Pancreas (tissue), 10 donors: ENCODE measurements at regions not wholly inside any gene's neighbourhood (a gene's known extent, or its start where the extent isn't known, plus 50 kb on each side); places are given as distances from the start of the nearest gene placed in this dataset.

Experiments
- ATAC-seq, 4 donors: fragments of 200-7000 bp; cut with Tn5 transposase; one replicate each; pipeline versions ENCODE4 v1.8.0 to v1.9.1; 2020; ENCODE audit warnings: mild to moderate bottlenecking in 4 of 4, moderate library complexity in 4 of 4
- DNase-seq, 6 donors: peaks; one replicate each; pipeline ENCODE4 v3.0.0-alpha.2; 2020
- FAIRE-seq: peaks from 2 replicates; lab custom pipeline; 2012; peaks lifted over from hg19 to GRCh38; lab: Jason Lieb, UNC
- H3K27ac ChIP-seq, 4 donors: fragments of 200-600 bp; sonication (generic); 1 replicate in 3 of 4; 2 replicates in 1 of 4; pipeline versions ENCODE4 v1.5.0 to v1.8.0; 2020
- H3K27me3 ChIP-seq, 4 donors: fragments of 200-600 bp; one replicate each; pipeline ENCODE4 v1.8.0; 2021
- H3K36me3 ChIP-seq, 3 donors: fragments of 200-600 bp; sonication (generic) in 1 of 3; one replicate each; pipeline versions ENCODE4 v1.5.0 to v1.8.0; 2020 to 2021
- H3K4me1 ChIP-seq, 3 donors: fragments of 200-600 bp; one replicate each; pipeline ENCODE4 v1.8.0; 2021
- H3K4me3 ChIP-seq, 4 donors: fragments of 200-600 bp; sonication (generic) in 2 of 4; one replicate each; pipeline versions ENCODE4 v1.5.0 to v1.8.0; 2020 to 2021
- H3K9me3 ChIP-seq, 4 donors: fragments of 200-600 bp; one replicate each; pipeline ENCODE4 v1.8.0; 2021
- WGBS, 2 donors: extraction: QIAGEN DNeasy Blood & Tissue Kit; methylation state at CpG; one replicate each; pipeline ENCODE4 v1.1.7; 2013; 5-methylcytosine and 5-hydroxymethylcytosine counted together
- intact Hi-C, 3 donors: fragments of 100-400 bp; cut with DNase I; formaldehyde crosslinking; loops; one replicate each; pipeline versions ENCODE4 v1.11.1 to v1.14.2; 2022
- TF ChIP-seq, protein P1 (sequence below), 4 donors: fragments of 200-600 bp; sonication (generic) in 3 of 4; IDR thresholded peaks; one replicate each; pipeline versions ENCODE4 v1.5.0 to v1.8.0; 2021; ENCODE audit warnings: antibody characterized with exemption in 4 of 4
- donor health status: healthy with polysubstance abuse.
- donor health status: DM: no; HTN: no; CAD: no; lungs with moderate emphysema.
- donor health status: DM: no; HTN: no; CAD: no.
- donor health status: control.
- donor health status: control.
- donor health status: Bipolar disorder and iron deficiency.
- donor health status: DM: yes; HTN: yes; CAD: no.
- donor health status: DM: no; HTN: no; CAD: no.
- donor health status: DM: no; HTN: no; CAD: no.
- donor health status: DM: yes; HTN: yes; CAD: no.

DNA sequence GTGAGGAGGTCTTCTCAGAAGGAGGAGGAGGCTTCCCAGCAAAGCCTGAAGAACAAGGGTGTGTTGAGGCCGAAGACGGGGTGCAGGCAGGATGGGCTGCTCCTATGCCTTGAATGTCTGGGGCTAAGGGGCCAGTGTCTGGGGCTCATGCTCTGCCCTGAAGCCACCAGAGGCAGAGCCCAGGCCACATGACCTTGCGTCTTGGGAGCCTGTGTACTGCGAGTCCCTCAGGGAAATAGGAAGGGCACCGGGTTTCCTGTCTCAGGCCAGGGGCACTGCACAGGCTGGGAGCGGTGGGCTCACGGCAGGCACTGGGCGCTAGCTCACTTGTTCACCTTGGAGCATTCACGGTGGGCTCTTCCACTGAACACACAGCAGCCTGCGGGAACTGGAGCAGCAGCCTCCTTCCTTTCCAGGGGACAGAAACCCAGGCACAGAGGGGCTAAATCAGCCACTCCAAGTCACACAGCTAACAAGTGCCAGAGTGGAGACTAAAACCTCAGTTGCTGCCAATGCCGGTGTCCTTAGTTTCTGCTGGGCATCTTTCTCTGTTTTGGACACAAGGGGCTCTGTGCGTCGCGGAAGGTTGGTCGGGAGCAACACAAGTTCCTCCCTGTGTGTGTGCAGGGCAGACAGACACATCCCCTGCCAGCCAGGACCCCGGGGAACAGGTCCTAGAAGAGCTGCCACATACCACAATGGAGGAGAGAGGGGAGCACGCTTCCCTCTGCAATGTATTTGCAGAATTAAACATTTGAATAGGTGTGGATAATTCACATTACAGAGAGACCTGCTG is 104.8 kb upstream of the C1orf174 start:
- Histone ChIP-seq H3K27me3 (no peaks in the 10 kb centered on the region), H3K4me3 (no peak overlapping the region), H3K27ac (no peak overlapping the region), H3K9me3 (no peaks in the 10 kb centered on the region), H3K36me3 (no peaks in the 10 kb centered on the region), H3K4me1 (no peaks in the 10 kb centered on the region)
- 55 to 65% methylated on average over 17 of the region's 17 CpGs for WGBS, 2 donors
- no peak for ATAC-seq
- TF ChIP-seq, protein P1, sequence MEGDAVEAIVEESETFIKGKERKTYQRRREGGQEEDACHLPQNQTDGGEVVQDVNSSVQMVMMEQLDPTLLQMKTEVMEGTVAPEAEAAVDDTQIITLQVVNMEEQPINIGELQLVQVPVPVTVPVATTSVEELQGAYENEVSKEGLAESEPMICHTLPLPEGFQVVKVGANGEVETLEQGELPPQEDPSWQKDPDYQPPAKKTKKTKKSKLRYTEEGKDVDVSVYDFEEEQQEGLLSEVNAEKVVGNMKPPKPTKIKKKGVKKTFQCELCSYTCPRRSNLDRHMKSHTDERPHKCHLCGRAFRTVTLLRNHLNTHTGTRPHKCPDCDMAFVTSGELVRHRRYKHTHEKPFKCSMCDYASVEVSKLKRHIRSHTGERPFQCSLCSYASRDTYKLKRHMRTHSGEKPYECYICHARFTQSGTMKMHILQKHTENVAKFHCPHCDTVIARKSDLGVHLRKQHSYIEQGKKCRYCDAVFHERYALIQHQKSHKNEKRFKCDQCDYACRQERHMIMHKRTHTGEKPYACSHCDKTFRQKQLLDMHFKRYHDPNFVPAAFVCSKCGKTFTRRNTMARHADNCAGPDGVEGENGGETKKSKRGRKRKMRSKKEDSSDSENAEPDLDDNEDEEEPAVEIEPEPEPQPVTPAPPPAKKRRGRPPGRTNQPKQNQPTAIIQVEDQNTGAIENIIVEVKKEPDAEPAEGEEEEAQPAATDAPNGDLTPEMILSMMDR (IDR thresholded peaks at IDR 0.05): no peak
- FAIRE-seq: no peak
- intact Hi-C loops: no loop called here
- no peak for DNase-seq

DNA sequence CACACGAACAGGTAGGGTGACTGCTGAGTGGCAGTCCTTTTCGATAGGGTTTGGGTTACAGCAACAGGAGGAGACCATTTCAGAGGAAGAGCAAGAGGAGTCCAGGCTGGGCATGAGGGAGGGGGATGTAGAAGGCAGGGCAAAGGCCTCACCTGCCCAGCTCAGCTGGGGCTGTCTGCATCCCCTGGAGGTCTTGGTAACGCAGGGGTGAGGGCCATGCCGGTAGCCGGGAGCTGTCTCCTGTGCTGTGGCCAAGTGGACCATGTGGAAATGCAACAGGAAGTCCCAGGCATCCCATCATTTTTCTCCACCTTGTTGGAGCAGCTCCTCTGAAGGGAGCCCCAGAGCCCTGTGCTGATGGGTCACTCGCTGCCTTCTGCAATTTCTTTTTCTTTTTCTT is 105.4 kb upstream of the C1orf174 start:
- WGBS, 2 donors: 54 to 67% methylated on average over 6 of the region's 6 CpGs
- H3K27ac ChIP-seq: no peak overlapping the region
- H3K27me3 ChIP-seq: no peaks in the 10 kb centered on the region
- TF ChIP-seq, protein P1 (IDR thresholded peaks at IDR 0.05): no peak
- ATAC-seq: no peak
- no peak for FAIRE-seq
- no peak for DNase-seq
- H3K9me3 ChIP-seq: no peaks in the 10 kb centered on the region
- no peaks in the 10 kb centered on the region for H3K36me3 ChIP-seq
- intact Hi-C loops: no loop called here
- H3K4me3 ChIP-seq: no peak overlapping the region
- no peaks in the 10 kb centered on the region for H3K4me1 ChIP-seq

DNA sequence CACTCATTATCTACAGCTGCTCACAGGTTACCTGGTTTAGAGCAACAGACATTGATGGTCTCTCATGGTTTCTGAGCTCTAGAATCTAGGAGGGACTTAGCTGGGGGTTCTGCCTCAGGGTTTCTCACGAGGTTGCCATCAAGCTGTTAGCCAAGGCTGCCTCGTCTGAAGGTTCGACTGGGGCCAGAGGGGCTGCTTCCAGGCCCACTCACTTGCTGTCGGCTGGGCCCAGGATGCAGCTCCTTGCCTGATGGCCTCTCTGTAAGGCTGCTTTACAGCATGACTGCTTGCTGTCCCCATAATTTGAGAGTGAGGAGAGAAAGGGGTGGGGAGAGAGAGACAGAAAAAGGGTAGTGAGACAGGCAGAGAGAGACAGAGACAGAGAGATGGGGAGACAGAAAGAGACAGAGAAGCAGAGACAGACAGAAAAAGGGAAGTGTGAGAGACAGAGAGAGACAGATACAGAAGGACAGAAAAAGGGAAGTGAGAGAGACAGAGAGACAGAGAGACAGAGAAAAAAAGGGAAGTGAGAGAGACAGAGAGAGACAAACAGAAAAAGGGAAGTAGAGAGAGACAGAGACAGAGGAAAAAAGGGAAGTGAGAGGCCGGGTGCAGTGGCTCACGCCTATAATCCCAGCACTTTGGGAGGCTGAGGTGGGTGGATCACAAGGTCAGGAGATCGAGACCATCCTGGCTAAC is 106.8 kb upstream of the C1orf174 start:
- FAIRE-seq: no peak
- H3K27ac ChIP-seq: no peak overlapping the region
- no peaks in the 10 kb centered on the region for H3K27me3 ChIP-seq
- DNase-seq: no peak
- no peaks in the 10 kb centered on the region for H3K4me1 ChIP-seq
- H3K4me3 ChIP-seq: no peak overlapping the region
- intact Hi-C loops: no loop called here
- H3K36me3 ChIP-seq: no peaks in the 10 kb centered on the region
- no peaks in the 10 kb centered on the region for H3K9me3 ChIP-seq
- TF ChIP-seq, protein P1 (IDR thresholded peaks at IDR 0.05): no peak
- 48 to 61% methylated on average over 7 of the region's 7 CpGs for WGBS, 2 donors
- ATAC-seq: no peak

DNA sequence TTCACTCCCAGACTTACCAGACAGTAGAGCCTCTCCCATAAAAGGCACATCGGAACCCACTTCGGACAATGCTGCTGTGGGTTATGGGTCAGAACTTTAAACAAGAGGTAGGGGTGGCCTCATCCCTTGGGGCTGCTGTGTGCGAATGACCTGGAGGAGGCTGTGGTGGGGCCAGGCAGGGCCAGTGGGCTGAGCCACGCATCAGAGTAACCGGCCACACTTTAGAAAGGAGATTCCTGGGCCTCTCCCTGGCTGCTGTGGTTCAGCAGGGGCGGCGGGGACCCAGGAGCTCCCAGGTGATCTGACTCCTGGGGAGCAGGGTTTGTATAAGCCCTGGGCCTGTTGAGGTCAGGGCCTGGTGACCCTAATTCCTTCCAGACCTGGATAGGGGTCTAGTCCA is 110.2 kb upstream of the C1orf174 start:
- no peak for FAIRE-seq
- no peaks in the 10 kb centered on the region for H3K36me3 ChIP-seq
- ATAC-seq: no peak
- 62 to 65% methylated on average over 7 of the region's 7 CpGs for WGBS, 2 donors
- intact Hi-C loops: no loop called here
- no peak overlapping the region for H3K27ac ChIP-seq
- TF ChIP-seq, protein P1 (IDR thresholded peaks at IDR 0.05): no peak
- H3K27me3 ChIP-seq: no peaks in the 10 kb centered on the region
- H3K4me3 ChIP-seq: no peak overlapping the region
- no peaks in the 10 kb centered on the region for H3K9me3 ChIP-seq
- no peaks in the 10 kb centered on the region for H3K4me1 ChIP-seq
- no peak for DNase-seq
